HG03342 (cell line): ENCODE measurements at regions not wholly inside any gene's neighbourhood (a gene's known extent, or its start where the extent isn't known, plus 50 kb on each side); places are given as distances from the start of the nearest gene placed in this dataset.

Experiments
- ATAC-seq: cut with Tn5 transposase; IDR thresholded peaks from one replicate; pipeline ENCODE4 v1.9.1; 2021; ENCODE audit warnings: mild to moderate bottlenecking, moderate library complexity; ENCODE audit not compliant: unreplicated experiment

GRCh38 chr12:24608108-24608507 lies 340.8 kb downstream of the BCAT1 start:
- no peak for ATAC-seq

- no peak for ATAC-seq
These were observed 343.0 kb downstream of the BCAT1 start for GRCh38 chr12:24605916-24606315.

GRCh38 chr12:24605466-24605865 lies 343.4 kb downstream of the BCAT1 start:
- no peak for ATAC-seq

GRCh38 chr12:24603371-24603770 lies 345.5 kb downstream of the BCAT1 start:
- ATAC-seq, result no peak

GRCh38 chr12:24600996-24601395 lies 347.9 kb downstream of the BCAT1 start:
- no peak for ATAC-seq

- no peak for ATAC-seq
These were observed 348.4 kb downstream of the BCAT1 start for GRCh38 chr12:24600551-24600950.

GRCh38 chr12:24599736-24600135 lies 349.2 kb downstream of the BCAT1 start:
- ATAC-seq, result no peak

- ATAC-seq, result no peak
These were observed 351.3 kb downstream of the BCAT1 start for GRCh38 chr12:24597580-24597979.

- no peak for ATAC-seq
These were observed 352.0 kb downstream of the BCAT1 start for GRCh38 chr12:24596768-24597388.

GRCh38 chr12:24595652-24596235 lies 353.2 kb downstream of the BCAT1 start:
- ATAC-seq, result no peak

GRCh38 chr12:24591715-24592440 lies 357.0 kb downstream of the BCAT1 start:
- no peak for ATAC-seq

GRCh38 chr12:24591079-24591626 lies 357.7 kb downstream of the BCAT1 start:
- no peak for ATAC-seq

- no peak for ATAC-seq
These were observed 362.6 kb downstream of the BCAT1 start for GRCh38 chr12:24586293-24586692.

- ATAC-seq, result no peak
These were observed 364.7 kb downstream of the BCAT1 start for GRCh38 chr12:24584032-24584675.

GRCh38 chr12:24582954-24583601 lies 365.8 kb downstream of the BCAT1 start:
- ATAC-seq, result no peak

GRCh38 chr12:24574538-24574937 lies 374.4 kb downstream of the BCAT1 start:
- no peak for ATAC-seq

GRCh38 chr12:24573621-24574020 lies 375.3 kb downstream of the BCAT1 start:
- no peak for ATAC-seq

- ATAC-seq, result no peak
These were observed 383.6 kb downstream of the BCAT1 start for GRCh38 chr12:24565300-24565699.

- no peak for ATAC-seq
These were observed 386.0 kb downstream of the BCAT1 start for GRCh38 chr12:24562771-24563431.
